HCT116 (cell line): ENCODE measurements at regions not wholly inside any gene's neighbourhood (a gene's known extent, or its start where the extent isn't known, plus 50 kb on each side); places are given as distances from the start of the nearest gene placed in this dataset.

Experiments
- ATAC-seq: fragments of 200-7000 bp; cut with Tn5 transposase; 2 replicates; pipeline ENCODE4 v1.9.1; 2020; ENCODE audit warnings: mild to moderate bottlenecking, moderate library complexity
- BruUV-seq: library from RNA; stranded (reverse); fragments of 400-500 nt; replicated peaks from 2 replicates; lab custom pipeline; 2021; lab: Mats Ljungman, UMichigan
- CTCF ChIA-PET: fragments of 300-600 bp; sonication (Branson Sonifier 250); formaldehyde crosslinking; loops from one replicate; lab custom pipeline; 2021; ENCODE audit warnings: antibody characterized with exemption; lab: Charles Lee
- POLR2A ChIA-PET: fragments of 300-600, 350-600 bp; sonication (Branson Sonifier 250); formaldehyde crosslinking; loops from one replicate; lab custom pipeline; 2021; ENCODE audit warnings: antibody characterized with exemption; lab: Charles Lee
- RAD21 ChIA-PET, 2 experiments: fragments of 300-600 bp; sonication (Branson Sonifier 250); formaldehyde crosslinking; loops; one replicate each; lab custom pipeline; 2023; ENCODE audit warnings: low total read pairs in 2 of 2; ENCODE audit not compliant: uncharacterized antibody in 2 of 2, unreplicated experiment in 2 of 2, low non-redundant PET in 1 of 2; lab: Charles Lee
- DNase-seq: peaks from one replicate; pipeline ENCODE4 v3.0.0-alpha.2; 2010; ENCODE audit warnings: low read depth, low spot score
- H2AFZ ChIP-seq: fragments of 200-600 bp; shearing (Covaris generic), sonication (generic); 2 replicates; pipeline ENCODE4 v1.6.1; 2017; ENCODE audit warnings: low read depth, mixed run types, mixed read lengths, antibody characterized with exemption, low read length; ENCODE audit not compliant: poor library complexity, severe bottlenecking
- H3K27ac ChIP-seq: 2 replicates; pipeline ENCODE4 v1.5.1; 2012; ENCODE audit warnings: low read depth, low read length
- H3K27me3 ChIP-seq: fragments of 200-600 bp; sonication (generic); 2 replicates; pipeline ENCODE4 v1.6.1; 2016; ENCODE audit warnings: mixed run types, low read length, mixed read lengths; ENCODE audit not compliant: insufficient read depth
- H3K36me3 ChIP-seq, 2 experiments: fragments of 200-500 bp in 1 of 2; fragments of 200-600 bp in 1 of 2; sonication (Bioruptor generic) in 1 of 2; sonication (generic) in 1 of 2; 2 replicates each; pipeline versions ENCODE4 v1.5.1 to v1.6.1; 2014 to 2016; ENCODE audit warnings: low read length in 2 of 2, inconsistent platforms in 1 of 2, mixed read lengths in 1 of 2, mixed run types in 1 of 2; ENCODE audit not compliant: insufficient read depth in 2 of 2, control insufficient read depth in 1 of 2
- H3K4me1 ChIP-seq, 2 experiments: fragments of 200-600 bp in 1 of 2; sonication (generic) in 1 of 2; 2 replicates each; pipeline versions ENCODE4 v1.5.1 to v1.6.1; 2012 to 2017; ENCODE audit warnings: low read length in 2 of 2, inconsistent platforms in 1 of 2, mild to moderate bottlenecking in 1 of 2, mixed read lengths in 1 of 2, mixed run types in 1 of 2, moderate library complexity in 1 of 2; ENCODE audit not compliant: insufficient read depth in 2 of 2, control insufficient read depth in 1 of 2
- H3K4me2 ChIP-seq: fragments of 200-600 bp; sonication (generic); 2 replicates; pipeline ENCODE4 v1.6.1; 2017; ENCODE audit warnings: mixed run types, low read length, mixed read lengths
- H3K4me3 ChIP-seq, 2 experiments: fragments of 200-600 bp in 1 of 2; sonication (generic) in 1 of 2; replicated peaks in 1 of 2; 2 replicates each; pipeline ENCODE4 v1.5.1; 2011 to 2016; ENCODE audit warnings: low read length in 2 of 2, control low read depth in 1 of 2, low read depth in 1 of 2, mild to moderate bottlenecking in 1 of 2, mixed read lengths in 1 of 2, mixed run types in 1 of 2
- H3K79me2 ChIP-seq: fragments of 200-600 bp; sonication (generic); 2 replicates; pipeline ENCODE4 v1.6.1; 2017; ENCODE audit warnings: mild to moderate bottlenecking, mixed run types, low read length, moderate library complexity, mixed read lengths; ENCODE audit not compliant: insufficient read depth
- H3K9ac ChIP-seq: fragments of 200-600 bp; sonication (generic); 2 replicates; pipeline ENCODE4 v1.6.1; 2016; ENCODE audit warnings: low read length, mixed read lengths
- H3K9me2 ChIP-seq: fragments of 200-600 bp; sonication (generic), shearing (Covaris generic); 2 replicates; pipeline ENCODE4 v1.6.1; 2017; ENCODE audit warnings: mixed run types, mild to moderate bottlenecking, moderate library complexity; ENCODE audit not compliant: insufficient read depth
- H3K9me3 ChIP-seq, 2 experiments: fragments of 200-500 bp in 1 of 2; fragments of 200-600 bp in 1 of 2; sonication (Bioruptor generic) in 1 of 2; sonication (generic) in 1 of 2; 2 replicates each; pipeline ENCODE4 v1.6.1; 2014 to 2017; ENCODE audit warnings: low read length in 2 of 2, mixed read lengths in 2 of 2, inconsistent platforms in 1 of 2, low read depth in 1 of 2, mild to moderate bottlenecking in 1 of 2, mixed run types in 1 of 2, moderate library complexity in 1 of 2; ENCODE audit not compliant: control insufficient read depth in 1 of 2, insufficient read depth in 1 of 2
- H4K20me1 ChIP-seq: fragments of 200-600 bp; sonication (generic), shearing (Covaris generic); 2 replicates; pipeline ENCODE4 v1.6.1; 2017; ENCODE audit warnings: mixed run types, mild to moderate bottlenecking, moderate library complexity; ENCODE audit not compliant: insufficient read depth
- EZH2 ChIP-seq: fragments of 200-600 bp; sonication (generic); IDR thresholded peaks from 2 replicates; pipeline ENCODE4 v1.6.1; 2017; ENCODE audit warnings: antibody characterized with exemption, mixed run types
- FOSL1 ChIP-seq: IDR thresholded peaks from 2 replicates; pipeline ENCODE4 v1.6.1; 2012; ENCODE audit warnings: low read depth
- POLR2A ChIP-seq: IDR thresholded peaks from 2 replicates; pipeline ENCODE4 v1.7.0; 2011; ENCODE audit warnings: borderline replicate concordance; ENCODE audit not compliant: insufficient read depth, insufficient read length; ENCODE audit errors: extremely low read depth
- POLR2AphosphoS5 ChIP-seq: IDR thresholded peaks from 2 replicates; pipeline ENCODE4 v1.6.1; 2011; ENCODE audit warnings: mild to moderate bottlenecking, low read depth, low read length, moderate library complexity
- REST ChIP-seq: IDR thresholded peaks from 2 replicates; pipeline ENCODE4 v1.6.1; 2012; ENCODE audit warnings: low read depth
- SIN3A ChIP-seq: IDR thresholded peaks from 2 replicates; pipeline ENCODE4 v1.6.1; 2012; ENCODE audit warnings: low read depth
- SP1 ChIP-seq: IDR thresholded peaks from 2 replicates; pipeline ENCODE4 v1.6.1; 2012; ENCODE audit warnings: low read depth
- SRF ChIP-seq: IDR thresholded peaks from 2 replicates; pipeline ENCODE4 v1.6.1; 2012; ENCODE audit warnings: low read depth
- ZFX ChIP-seq: fragments of 450-650 bp; IDR thresholded peaks from 2 replicates; pipeline ENCODE4 v1.6.1; 2017
- ZNF274 ChIP-seq: fragments of 200-500 bp; sonication (Bioruptor generic); IDR thresholded peaks from 2 replicates; pipeline ENCODE4 v1.6.1; 2014; ENCODE audit warnings: mild to moderate bottlenecking, low read depth, low read length, inconsistent platforms
- intact Hi-C: fragments of 100-400 bp; cut with micrococcal nuclease; formaldehyde crosslinking; loops from 2 replicates; pipeline ENCODE4 v1.10.0; 2022
- TF ChIP-seq, protein P1 (sequence below), 3 experiments: fragments of 200-600 bp in 1 of 3; sonication (generic) in 1 of 3; IDR thresholded peaks in 2 of 3; conservative IDR thresholded peaks in 1 of 3; 2 replicates each; pipeline ENCODE4 v1.5.1; 2012 to 2017; ENCODE audit warnings: low read depth in 2 of 3, low read length in 2 of 3, antibody characterized with exemption in 1 of 3, borderline replicate concordance in 1 of 3, control low read depth in 1 of 3, mild to moderate bottlenecking in 1 of 3, mixed read lengths in 1 of 3, mixed run types in 1 of 3, moderate library complexity in 1 of 3; ENCODE audit not compliant: insufficient read depth in 1 of 3

- RAD21 ChIA-PET = no interaction called here
- DNase-seq = no peak
- POLR2A ChIA-PET = no interaction called here
Measured at GRCh38 chr6:105850261-105851112, 235.6 kb upstream of the PRDM1 start.

More at GRCh38 chr6:105850261-105851112, 235.6 kb upstream of the PRDM1 start:
- CTCF ChIA-PET = no interaction called here
- H3K27ac ChIP-seq = no peak overlapping the region
- no peaks in the 10 kb centered on the region for H3K4me1 ChIP-seq
- no TSS peak for BruUV-seq
- no peaks in the 10 kb centered on the region for H3K9me3 ChIP-seq
- H3K4me3 ChIP-seq = no peak overlapping the region
- H2AFZ ChIP-seq = no peak overlapping the region
- intact Hi-C loops = no loop called here
- no peaks in the 10 kb centered on the region for H3K36me3 ChIP-seq
- no peak for TF ChIP-seq POLR2A
- TF ChIP-seq ZNF274 = no peak
- TF ChIP-seq SP1 = no peak
- TF ChIP-seq, protein P1, sequence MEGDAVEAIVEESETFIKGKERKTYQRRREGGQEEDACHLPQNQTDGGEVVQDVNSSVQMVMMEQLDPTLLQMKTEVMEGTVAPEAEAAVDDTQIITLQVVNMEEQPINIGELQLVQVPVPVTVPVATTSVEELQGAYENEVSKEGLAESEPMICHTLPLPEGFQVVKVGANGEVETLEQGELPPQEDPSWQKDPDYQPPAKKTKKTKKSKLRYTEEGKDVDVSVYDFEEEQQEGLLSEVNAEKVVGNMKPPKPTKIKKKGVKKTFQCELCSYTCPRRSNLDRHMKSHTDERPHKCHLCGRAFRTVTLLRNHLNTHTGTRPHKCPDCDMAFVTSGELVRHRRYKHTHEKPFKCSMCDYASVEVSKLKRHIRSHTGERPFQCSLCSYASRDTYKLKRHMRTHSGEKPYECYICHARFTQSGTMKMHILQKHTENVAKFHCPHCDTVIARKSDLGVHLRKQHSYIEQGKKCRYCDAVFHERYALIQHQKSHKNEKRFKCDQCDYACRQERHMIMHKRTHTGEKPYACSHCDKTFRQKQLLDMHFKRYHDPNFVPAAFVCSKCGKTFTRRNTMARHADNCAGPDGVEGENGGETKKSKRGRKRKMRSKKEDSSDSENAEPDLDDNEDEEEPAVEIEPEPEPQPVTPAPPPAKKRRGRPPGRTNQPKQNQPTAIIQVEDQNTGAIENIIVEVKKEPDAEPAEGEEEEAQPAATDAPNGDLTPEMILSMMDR (IDR thresholded peaks at IDR 0.05 in 2 of 3, conservative IDR thresholded peaks at IDR 0.05 in 1 of 3; ENCODE audit: borderline replicate concordance in 1 of 3, insufficient read depth in 1 of 3, low read depth in 2 of 3, low read length in 2 of 3) = no peak
- TF ChIP-seq POLR2AphosphoS5 = no peak
- TF ChIP-seq REST = no peak
- TF ChIP-seq ZFX = no peak
- TF ChIP-seq EZH2 = no peak
- no peak for TF ChIP-seq FOSL1
- TF ChIP-seq SRF = no peak
- TF ChIP-seq SIN3A = no peak
- no peak for ATAC-seq
- no peaks in the 10 kb centered on the region for H4K20me1 ChIP-seq
- H3K27me3 ChIP-seq = no peaks in the 10 kb centered on the region
- H3K9ac ChIP-seq = no peak overlapping the region
- H3K4me2 ChIP-seq = no peak overlapping the region
- H3K79me2 ChIP-seq = no peaks in the 10 kb centered on the region
- no peaks in the 10 kb centered on the region for H3K9me2 ChIP-seq
